GM19467 (cell line): ENCODE measurements at regions not wholly inside any gene's neighbourhood (a gene's known extent, or its start where the extent isn't known, plus 50 kb on each side); places are given as distances from the start of the nearest gene placed in this dataset.

ENCODE experiments used
- ATAC-seq: cut with Tn5 transposase; IDR thresholded peaks from one replicate; pipeline ENCODE4 v1.9.1; 2021; ENCODE audit warnings: mild to moderate bottlenecking, moderate library complexity; ENCODE audit not compliant: unreplicated experiment

DNA sequence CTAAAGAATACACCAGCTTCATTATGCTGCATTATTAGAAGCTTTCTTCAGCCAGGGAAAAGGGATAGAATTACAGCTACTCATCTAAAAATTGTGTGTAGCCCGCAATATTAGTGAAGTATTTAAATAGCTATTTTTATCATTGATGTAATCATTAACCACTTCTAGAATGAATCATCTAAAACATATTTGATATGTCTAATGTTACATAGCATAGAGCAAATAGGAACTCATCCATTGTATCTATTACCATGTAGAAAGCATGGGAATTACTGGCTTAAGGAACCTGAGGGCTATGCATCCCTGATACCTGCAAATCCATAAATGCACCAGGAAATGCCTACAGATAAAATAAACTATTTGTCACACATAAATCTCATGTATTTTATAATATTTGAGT, 54.5 kb upstream of the VGLL3 start:
- no peak for ATAC-seq

DNA sequence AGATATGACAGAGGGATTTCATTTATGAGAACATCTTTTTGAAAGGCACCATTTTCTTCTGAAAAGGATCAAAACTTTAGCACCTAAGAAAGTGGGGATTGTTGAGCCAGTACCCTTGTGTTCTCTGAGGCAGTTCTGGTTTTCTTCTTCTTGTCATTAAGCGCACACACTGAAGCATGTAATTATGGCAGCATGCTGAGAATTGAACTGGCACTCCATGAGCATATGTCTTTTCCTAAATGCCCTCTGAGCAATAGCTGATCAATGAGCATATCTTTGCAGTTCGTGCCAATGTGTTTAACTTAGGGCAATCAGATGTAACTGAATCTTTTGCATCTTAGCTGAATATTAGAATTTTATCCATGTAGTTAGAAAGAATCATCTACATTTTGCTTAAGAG, 53.9 kb upstream of the VGLL3 start:
- no peak for ATAC-seq

GRCh38 chr3:87044409-87044808, 53.5 kb upstream of the VGLL3 start:
- no peak for ATAC-seq

GRCh38 chr3:87041191-87041590, 50.2 kb upstream of the VGLL3 start:
- no peak for ATAC-seq
